ENCODE measurements at regions not wholly inside any gene's neighbourhood (a gene's known extent, or its start where the extent isn't known, plus 50 kb on each side); places are given as distances from the start of the nearest gene placed in this dataset.

GRCh38 chr14:53529519-53529918, 376.4 kb upstream of the DDHD1 start:
- ATAC-seq (no peak), DNase-seq (no peak)
- intact Hi-C loops (cut with DNase I), result no loop called here
- H3K4me1 ChIP-seq, result no peaks in the 10 kb centered on the region
- H3K9me3 ChIP-seq, result no peaks in the 10 kb centered on the region
- TF ChIP-seq CTCF (IDR thresholded peaks at IDR 0.05), result no peak
- H3K36me3 ChIP-seq (ENCODE audit: insufficient read depth in 1 of 2, low read depth in 1 of 2), result no peaks in the 10 kb centered on the region
- H3K27me3 ChIP-seq (ENCODE audit: insufficient read depth in 3 of 3, low read length in 2 of 3), result no peaks in the 10 kb centered on the region
- WGBS, 3 donors, result 78 to 93% (median 90%) methylated on average over 3 of the region's 3 CpGs
- H3K4me3 ChIP-seq, result no peak overlapping the region
- no peak overlapping the region for H3K27ac ChIP-seq

- intact Hi-C loops (cut with DNase I), result no loop called here
- no peak for ATAC-seq
- WGBS, 3 donors, result 76 to 83% (median 77%) methylated on average over 2 of the region's 2 CpGs
Observed at GRCh38 chr14:53528185-53528671, 375.1 kb upstream of the DDHD1 start.

GRCh38 chr14:53526200-53526599, 373.1 kb upstream of the DDHD1 start:
- intact Hi-C loops (cut with DNase I), result no loop called here
- Histone ChIP-seq H3K4me1 (no peaks in the 10 kb centered on the region), H3K9me3 (peaks cover 4% of the 10 kb centered on the region), H3K27ac (no peak overlapping the region), H3K27me3 (ENCODE audit: insufficient read depth in 3 of 3, low read length in 2 of 3) (no peaks in the 10 kb centered on the region), H3K4me3 (no peak overlapping the region), H3K36me3 (ENCODE audit: insufficient read depth in 1 of 2, low read depth in 1 of 2) (no peaks in the 10 kb centered on the region)
- WGBS, 3 donors, result 61 to 72% (median 64%) methylated on average over 3 of the region's 3 CpGs
- TF ChIP-seq CTCF (IDR thresholded peaks at IDR 0.05), result no peak
- DNase-seq (no peak), ATAC-seq (no peak)

More at GRCh38 chr14:53528185-53528671, 375.1 kb upstream of the DDHD1 start:
- TF ChIP-seq CTCF (IDR thresholded peaks at IDR 0.05), result no peak
- no peaks in the 10 kb centered on the region for H3K4me1 ChIP-seq
- H3K36me3 ChIP-seq (ENCODE audit: insufficient read depth in 1 of 2, low read depth in 1 of 2), result no peaks in the 10 kb centered on the region
- no peaks in the 10 kb centered on the region for H3K9me3 ChIP-seq
- H3K27ac ChIP-seq, result no peak overlapping the region
- no peak overlapping the region for H3K4me3 ChIP-seq
- DNase-seq, result peak; percentile 14 to 46
- H3K27me3 ChIP-seq (ENCODE audit: insufficient read depth in 3 of 3, low read length in 2 of 3), result no peaks in the 10 kb centered on the region

GRCh38 chr14:53525608-53526007, 372.5 kb upstream of the DDHD1 start:
- ATAC-seq, result peak in 3 of 4 donors; percentile 40 to 67 (median 53)
- DNase-seq, result no peak
- WGBS, 3 donors, result 50 to 73% (median 57%) methylated on average over 2 of the region's 2 CpGs
- Histone ChIP-seq H3K27me3 (ENCODE audit: insufficient read depth in 3 of 3, low read length in 2 of 3) (no peaks in the 10 kb centered on the region), H3K36me3 (ENCODE audit: insufficient read depth in 1 of 2, low read depth in 1 of 2) (no peaks in the 10 kb centered on the region), H3K9me3 (peaks cover 4% of the 10 kb centered on the region), H3K4me3 (no peak overlapping the region), H3K4me1 (no peaks in the 10 kb centered on the region), H3K27ac (no peak overlapping the region)
- intact Hi-C loops (cut with DNase I), result no loop called here
- no peak for TF ChIP-seq CTCF (IDR thresholded peaks at IDR 0.05)

- Histone ChIP-seq H3K27me3 (ENCODE audit: insufficient read depth in 3 of 3, low read length in 2 of 3) (no peaks in the 10 kb centered on the region), H3K4me1 (no peaks in the 10 kb centered on the region), H3K9me3 (peaks cover 4% of the 10 kb centered on the region), H3K36me3 (ENCODE audit: insufficient read depth in 1 of 2, low read depth in 1 of 2) (no peaks in the 10 kb centered on the region), H3K4me3 (no peak overlapping the region), H3K27ac (no peak overlapping the region)
- no peak for TF ChIP-seq CTCF (IDR thresholded peaks at IDR 0.05)
- DNase-seq, result no peak
- WGBS, 3 donors, result 81 to 88% (median 84%) methylated on average over 4 of the region's 4 CpGs
- intact Hi-C loops (cut with DNase I), result no loop called here
- no peak for ATAC-seq
Observed at GRCh38 chr14:53524391-53524790, 371.3 kb upstream of the DDHD1 start.

Measured in psoas muscle (tissue), 7 donors.